Tibial nerve (tissue), 4 donors: ENCODE measurements at regions not wholly inside any gene's neighbourhood (a gene's known extent, or its start where the extent isn't known, plus 50 kb on each side); places are given as distances from the start of the nearest gene placed in this dataset.

ENCODE experiments used
- DNase-seq, 2 donors: peaks; one replicate each; pipeline ENCODE4 v3.0.0-alpha.2; 2019; ENCODE audit warnings: low spot score in 2 of 2
- H3K27ac ChIP-seq, 4 donors: fragments of 200-600 bp; sonication (generic) in 3 of 4; one replicate each; pipeline ENCODE4 v1.5.1; 2017 to 2019; ENCODE audit warnings: mild to moderate bottlenecking in 1 of 4
- H3K27me3 ChIP-seq, 2 donors: fragments of 200-600 bp; sonication (generic) in 1 of 2; one replicate each; pipeline versions ENCODE4 v1.5.1 to v1.6.0; 2017 to 2019
- H3K36me3 ChIP-seq, 3 donors: fragments of 200-600 bp; sonication (generic); one replicate each; pipeline ENCODE4 v1.5.1; 2018 to 2019
- H3K4me1 ChIP-seq, 4 donors: fragments of 200-600 bp; sonication (generic) in 3 of 4; one replicate each; pipeline ENCODE4 v1.5.1; 2017 to 2019
- H3K4me3 ChIP-seq, 4 donors: fragments of 200-600 bp; sonication (generic) in 3 of 4; one replicate each; pipeline ENCODE4 v1.5.1; 2017 to 2019; ENCODE audit warnings: mild to moderate bottlenecking in 1 of 4, moderate library complexity in 1 of 4
- H3K9me3 ChIP-seq, 4 donors: fragments of 200-600 bp; sonication (generic) in 3 of 4; one replicate each; pipeline ENCODE4 v1.5.1; 2017 to 2019
- EP300 ChIP-seq, 2 donors: sonication (generic); formaldehyde crosslinking; IDR thresholded peaks; one replicate each; pipeline ENCODE4 v1.6.1; 2017; ENCODE audit warnings: antibody characterized with exemption in 2 of 2, mild to moderate bottlenecking in 1 of 2
- POLR2A ChIP-seq, 2 donors: fragments of 450-650 bp; IDR thresholded peaks; one replicate each; pipeline ENCODE4 v1.6.1; 2017; ENCODE audit warnings: antibody characterized with exemption in 2 of 2, mild to moderate bottlenecking in 2 of 2, moderate library complexity in 2 of 2
- WGBS, 2 donors: methylation state at CpG; one replicate each; pipeline ENCODE4 v1.1.5; 2018; 5-methylcytosine and 5-hydroxymethylcytosine counted together
- TF ChIP-seq, protein P1 (sequence below), 5 experiments: fragments of 200-600 bp in 3 of 5; fragments of 450-650 bp in 2 of 5; sonication (generic) in 3 of 5; IDR thresholded peaks; one replicate each; pipeline ENCODE4 v1.5.1; 2016 to 2019; ENCODE audit warnings: antibody characterized with exemption in 5 of 5, mild to moderate bottlenecking in 3 of 5, moderate library complexity in 2 of 5

DNA sequence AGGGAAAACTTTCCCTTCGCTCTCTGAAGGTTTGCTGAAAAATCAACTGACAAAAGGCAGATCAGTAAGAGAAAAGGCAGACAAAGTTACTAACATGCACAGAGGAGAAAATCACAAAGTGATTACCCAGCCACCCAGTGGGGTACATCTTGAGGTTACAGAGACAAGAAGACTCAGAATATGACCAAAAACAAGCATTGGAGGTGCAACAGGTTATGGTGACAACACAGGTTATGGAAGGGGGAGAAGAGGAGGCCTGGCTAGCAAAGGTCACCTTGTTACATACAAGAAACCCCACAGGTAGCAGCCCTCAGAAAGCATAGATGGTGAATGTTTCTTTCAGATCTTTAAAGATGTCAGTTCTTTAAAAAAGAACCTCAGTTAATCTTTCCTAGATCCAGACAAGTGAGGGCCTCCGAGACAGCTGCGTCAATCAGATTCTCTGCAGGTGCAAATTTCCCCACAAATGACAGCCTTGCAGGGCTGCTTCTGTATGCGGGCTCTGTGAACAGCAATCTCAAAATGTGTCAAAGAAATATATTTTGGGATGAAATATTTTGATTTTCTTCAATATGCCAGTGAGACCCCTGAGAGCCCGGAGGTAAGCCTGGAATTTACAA is 207.6 kb upstream of the RAB4A start:
- TF ChIP-seq, protein P1, sequence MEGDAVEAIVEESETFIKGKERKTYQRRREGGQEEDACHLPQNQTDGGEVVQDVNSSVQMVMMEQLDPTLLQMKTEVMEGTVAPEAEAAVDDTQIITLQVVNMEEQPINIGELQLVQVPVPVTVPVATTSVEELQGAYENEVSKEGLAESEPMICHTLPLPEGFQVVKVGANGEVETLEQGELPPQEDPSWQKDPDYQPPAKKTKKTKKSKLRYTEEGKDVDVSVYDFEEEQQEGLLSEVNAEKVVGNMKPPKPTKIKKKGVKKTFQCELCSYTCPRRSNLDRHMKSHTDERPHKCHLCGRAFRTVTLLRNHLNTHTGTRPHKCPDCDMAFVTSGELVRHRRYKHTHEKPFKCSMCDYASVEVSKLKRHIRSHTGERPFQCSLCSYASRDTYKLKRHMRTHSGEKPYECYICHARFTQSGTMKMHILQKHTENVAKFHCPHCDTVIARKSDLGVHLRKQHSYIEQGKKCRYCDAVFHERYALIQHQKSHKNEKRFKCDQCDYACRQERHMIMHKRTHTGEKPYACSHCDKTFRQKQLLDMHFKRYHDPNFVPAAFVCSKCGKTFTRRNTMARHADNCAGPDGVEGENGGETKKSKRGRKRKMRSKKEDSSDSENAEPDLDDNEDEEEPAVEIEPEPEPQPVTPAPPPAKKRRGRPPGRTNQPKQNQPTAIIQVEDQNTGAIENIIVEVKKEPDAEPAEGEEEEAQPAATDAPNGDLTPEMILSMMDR (IDR thresholded peaks at IDR 0.05), result no peak
- no peak for TF ChIP-seq POLR2A (IDR thresholded peaks at IDR 0.05)
- no peak for TF ChIP-seq EP300 (IDR thresholded peaks at IDR 0.05)
- H3K27ac ChIP-seq, result no peak overlapping the region
- WGBS, 2 donors, result 95 to 96% methylated on average over 5 of the region's 5 CpGs
- no peak for DNase-seq
- H3K9me3 ChIP-seq, result no peaks in the 10 kb centered on the region
- peaks cover 0 to 58% (median 15%) of the 10 kb centered on the region in 4 donors for H3K4me1 ChIP-seq
- H3K27me3 ChIP-seq, result no peaks in the 10 kb centered on the region
- no peak overlapping the region for H3K4me3 ChIP-seq
- no peaks in the 10 kb centered on the region for H3K36me3 ChIP-seq

DNA sequence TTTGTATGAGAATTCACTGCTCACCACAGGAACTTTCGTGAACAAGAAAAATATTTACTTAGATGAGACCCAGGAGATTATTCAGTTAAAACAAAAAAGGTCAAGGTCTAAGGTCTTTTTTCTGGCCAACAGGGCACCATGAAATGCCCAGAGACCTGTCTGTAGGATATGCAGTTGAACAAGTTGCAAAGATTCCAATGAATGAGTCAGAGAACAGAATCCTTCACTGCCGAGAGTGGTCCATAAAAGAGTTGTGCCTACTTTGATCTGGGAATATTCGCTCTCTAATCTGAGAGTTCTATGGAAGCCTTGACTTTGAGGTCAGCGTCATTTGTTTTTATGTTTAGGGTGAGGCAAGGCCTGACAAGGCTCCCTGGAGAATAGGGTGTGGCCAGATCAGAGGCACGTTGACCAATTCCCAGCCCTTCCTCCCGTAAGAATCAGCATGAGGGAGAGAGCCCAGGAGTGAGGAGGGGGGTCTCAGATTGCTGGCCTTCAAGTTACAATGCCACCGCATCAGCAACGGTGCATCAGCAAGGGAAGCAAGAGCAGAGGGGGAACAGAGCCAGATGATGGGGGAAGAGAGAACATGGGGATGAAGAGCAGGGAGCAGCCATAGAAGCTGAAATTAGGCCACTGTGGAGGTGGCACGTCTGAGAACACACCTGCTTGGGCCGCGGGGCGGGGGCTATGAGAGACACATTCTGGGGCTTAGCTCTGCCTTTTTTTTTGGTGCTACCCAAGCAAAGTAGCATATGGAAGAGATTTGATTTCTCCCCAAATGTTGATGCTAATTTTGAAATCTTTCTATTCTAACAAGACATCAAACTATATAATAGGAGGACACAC is 206.4 kb upstream of the RAB4A start:
- WGBS, 2 donors, result 66% methylated on average over 12 of the region's 12 CpGs
- Histone ChIP-seq H3K4me1 (peaks cover 0 to 51% (median 4%) of the 10 kb centered on the region in 4 donors), H3K27ac (no peak overlapping the region), H3K27me3 (no peaks in the 10 kb centered on the region), H3K9me3 (no peaks in the 10 kb centered on the region), H3K4me3 (no peak overlapping the region), H3K36me3 (no peaks in the 10 kb centered on the region)
- DNase-seq, result no peak
- TF ChIP-seq EP300 (IDR thresholded peaks at IDR 0.05) (no peak), POLR2A (IDR thresholded peaks at IDR 0.05) (no peak)
- TF ChIP-seq, protein P1 (IDR thresholded peaks at IDR 0.05), result no peak

DNA sequence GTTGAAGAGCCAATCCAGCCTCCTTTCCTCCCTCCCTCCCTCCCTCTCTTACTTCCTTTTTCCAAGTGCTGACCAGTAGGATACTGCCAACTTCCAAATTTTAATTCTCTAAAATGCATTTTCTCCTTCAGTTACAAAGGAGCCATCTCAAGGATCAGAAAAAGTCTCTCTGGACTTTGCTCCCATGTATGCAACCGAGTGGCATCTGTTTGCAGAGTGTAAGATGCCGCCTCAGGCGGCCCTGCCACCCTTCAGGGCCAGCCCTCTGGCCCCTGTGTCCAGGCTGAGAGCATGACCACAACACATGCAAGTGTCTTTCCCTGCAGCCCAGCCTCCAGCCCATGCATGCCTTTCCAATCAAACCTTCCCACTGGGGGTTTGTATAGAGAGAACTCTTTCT is 205.3 kb upstream of the RAB4A start:
- TF ChIP-seq EP300 (IDR thresholded peaks at IDR 0.05) (no peak), POLR2A (IDR thresholded peaks at IDR 0.05) (no peak)
- TF ChIP-seq, protein P1 (IDR thresholded peaks at IDR 0.05), result no peak
- H3K27ac ChIP-seq, result no peak overlapping the region
- no peak overlapping the region for H3K4me3 ChIP-seq
- no peaks in the 10 kb centered on the region for H3K9me3 ChIP-seq
- no peak for DNase-seq
- H3K36me3 ChIP-seq, result no peaks in the 10 kb centered on the region
- peaks cover 0 to 52% (median 3%) of the 10 kb centered on the region in 4 donors for H3K4me1 ChIP-seq
- WGBS, 2 donors, result 85 to 89% methylated on average over 3 of the region's 3 CpGs
- H3K27me3 ChIP-seq, result no peaks in the 10 kb centered on the region

DNA sequence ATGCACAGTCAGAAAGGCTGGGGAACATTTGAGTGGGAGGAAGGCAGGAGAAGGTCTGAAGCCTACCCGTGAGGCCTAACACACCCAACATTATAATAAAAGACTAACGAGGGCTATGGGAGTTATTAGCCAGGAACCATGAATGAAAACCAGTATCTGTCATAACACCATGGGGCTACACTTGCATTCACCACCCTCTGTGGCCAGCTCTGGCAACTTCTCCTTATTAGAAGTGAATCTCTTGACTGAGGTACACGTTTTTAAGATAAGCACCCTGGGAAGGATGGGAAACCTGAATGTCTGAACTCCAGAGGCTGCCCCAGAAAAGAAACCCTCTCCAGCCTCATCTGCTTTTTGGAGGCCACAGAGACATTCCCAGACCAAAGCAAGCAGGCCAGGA is 204.3 kb upstream of the RAB4A start:
- H3K27ac ChIP-seq, result no peak overlapping the region
- no peaks in the 10 kb centered on the region for H3K9me3 ChIP-seq
- no peaks in the 10 kb centered on the region for H3K36me3 ChIP-seq
- no peak overlapping the region for H3K4me3 ChIP-seq
- H3K27me3 ChIP-seq, result no peaks in the 10 kb centered on the region
- 72 to 77% methylated on average over 3 of the region's 3 CpGs for WGBS, 2 donors
- DNase-seq, result no peak
- no peak for TF ChIP-seq EP300 (IDR thresholded peaks at IDR 0.05)
- no peak for TF ChIP-seq POLR2A (IDR thresholded peaks at IDR 0.05)
- TF ChIP-seq, protein P1 (IDR thresholded peaks at IDR 0.05), result no peak
- peaks cover 0 to 52% (median 5%) of the 10 kb centered on the region in 4 donors for H3K4me1 ChIP-seq

DNA sequence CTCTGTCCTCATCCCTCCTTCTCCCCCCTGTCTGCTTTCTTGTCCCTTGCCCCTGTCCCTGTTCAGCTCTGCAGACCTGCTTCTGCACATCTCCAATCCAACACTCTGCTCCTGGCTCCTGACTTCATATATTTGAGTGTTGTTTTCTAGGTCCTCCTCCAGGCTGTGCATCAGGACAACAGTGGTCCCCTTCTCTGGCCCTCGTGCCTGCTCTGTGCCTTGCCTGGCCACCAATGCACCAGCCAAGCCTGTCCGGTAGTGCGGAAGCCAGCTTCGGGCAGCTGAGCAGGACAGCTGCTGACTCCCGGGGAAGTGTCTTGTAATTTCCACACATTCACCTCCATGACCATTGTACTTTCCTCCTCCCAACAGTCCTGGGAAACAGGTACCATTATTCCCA is 203.4 kb upstream of the RAB4A start:
- Histone ChIP-seq H3K4me3 (no peak overlapping the region), H3K27me3 (no peaks in the 10 kb centered on the region), H3K4me1 (peaks cover 0 to 49% (median 5%) of the 10 kb centered on the region in 4 donors), H3K9me3 (no peaks in the 10 kb centered on the region), H3K27ac (no peak overlapping the region), H3K36me3 (no peaks in the 10 kb centered on the region)
- TF ChIP-seq POLR2A (IDR thresholded peaks at IDR 0.05) (no peak), EP300 (IDR thresholded peaks at IDR 0.05) (no peak)
- TF ChIP-seq, protein P1 (IDR thresholded peaks at IDR 0.05), result no peak
- no peak for DNase-seq
- WGBS, 2 donors, result 89 to 94% methylated on average over 5 of the region's 5 CpGs
